SJCRH30 (cell line): ENCODE measurements at regions not wholly inside any gene's neighbourhood (a gene's known extent, or its start where the extent isn't known, plus 50 kb on each side); places are given as distances from the start of the nearest gene placed in this dataset.
"Not testable (repeated sequence)": the region's sequence is repeated elsewhere in the genome, so short reads cannot be mapped to it uniquely, and the experiment has no call there.

Source experiments
- DNase-seq, 2 experiments: peaks; one replicate each; pipeline ENCODE4 v3.0.0-alpha.2; 2015 to 2020
- H3K27ac ChIP-seq: fragments of 250-450 bp; sonication (Bioruptor Pico); 2 replicates; pipeline ENCODE4 v1.5.1; 2020; ENCODE audit warnings: mild to moderate bottlenecking, moderate library complexity
- H3K27me3 ChIP-seq: fragments of 250-450 bp; sonication (Bioruptor Pico); 2 replicates; pipeline ENCODE4 v1.5.1; 2020; ENCODE audit warnings: mild to moderate bottlenecking, moderate library complexity
- H3K36me3 ChIP-seq: fragments of 250-450 bp; sonication (Bioruptor Pico); 2 replicates; pipeline ENCODE4 v1.5.1; 2020; ENCODE audit warnings: mild to moderate bottlenecking, moderate library complexity
- H3K4me1 ChIP-seq: fragments of 250-450 bp; sonication (Bioruptor Pico); 2 replicates; pipeline ENCODE4 v1.5.1; 2020; ENCODE audit warnings: mild to moderate bottlenecking, moderate library complexity
- H3K4me3 ChIP-seq: fragments of 250-450 bp; sonication (Bioruptor Pico); 2 replicates; pipeline ENCODE4 v1.5.1; 2020; ENCODE audit warnings: mild to moderate bottlenecking, moderate library complexity
- H3K9me3 ChIP-seq: fragments of 250-450 bp; sonication (Bioruptor Pico); replicated peaks from 2 replicates; pipeline ENCODE4 v1.5.1; 2020; ENCODE audit warnings: mild to moderate bottlenecking, moderate library complexity

GRCh38 chr2:160606341-160606740 lies 112.7 kb upstream of the RBMS1 start:
- no peaks in the 10 kb centered on the region for H3K4me1 ChIP-seq
- DNase-seq: no peak
- H3K36me3 ChIP-seq: no peaks in the 10 kb centered on the region
- no peaks in the 10 kb centered on the region for H3K9me3 ChIP-seq
- H3K4me3 ChIP-seq: no peak overlapping the region
- H3K27me3 ChIP-seq: no peaks in the 10 kb centered on the region
- no peak overlapping the region for H3K27ac ChIP-seq

DNA sequence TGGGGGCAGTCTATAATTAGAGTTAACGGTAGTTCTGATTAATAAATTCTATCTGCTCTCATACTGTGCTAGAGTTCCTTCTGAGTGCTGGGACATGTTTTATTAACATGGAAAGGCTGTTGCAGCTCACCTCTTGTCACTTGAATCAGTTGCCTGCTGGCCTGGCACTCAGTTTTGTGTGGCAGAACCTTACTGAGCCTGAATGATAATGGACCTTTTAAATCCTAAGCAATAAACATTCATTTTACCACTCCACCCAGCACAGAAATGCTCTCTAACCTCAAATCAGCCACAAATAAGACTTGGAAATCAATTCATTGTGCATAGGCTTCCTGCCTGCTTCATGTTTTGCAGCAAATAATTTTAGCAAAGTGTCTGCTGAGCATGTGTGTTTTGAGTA lies 115.0 kb upstream of the RBMS1 start:
- no peak overlapping the region for H3K27ac ChIP-seq
- H3K4me3 ChIP-seq: no peak overlapping the region
- no peaks in the 10 kb centered on the region for H3K27me3 ChIP-seq
- no peaks in the 10 kb centered on the region for H3K4me1 ChIP-seq
- no peaks in the 10 kb centered on the region; the same call in 1 of the 2 replicates for H3K9me3 ChIP-seq
- no peak for DNase-seq
- no peaks in the 10 kb centered on the region for H3K36me3 ChIP-seq

DNA sequence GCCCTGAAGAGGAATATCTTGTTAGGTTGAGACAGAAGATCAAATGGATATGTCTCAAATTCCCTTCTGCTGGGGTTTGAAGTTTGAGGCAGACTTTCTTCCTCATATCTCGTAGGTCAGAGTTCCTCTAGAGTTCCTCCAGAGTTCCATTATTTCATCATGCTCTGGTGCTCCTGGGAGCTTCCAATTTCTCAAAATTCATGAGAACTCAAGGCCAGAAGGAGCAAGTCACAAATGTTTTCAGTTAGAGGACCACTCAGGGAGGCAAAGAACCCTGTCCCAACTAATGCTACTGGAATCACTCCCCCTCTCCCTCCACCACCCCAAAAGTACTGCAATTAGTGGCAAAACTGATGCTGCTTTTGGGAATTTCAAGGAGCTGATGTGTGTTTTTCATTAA lies 115.7 kb upstream of the RBMS1 start:
- H3K4me3 ChIP-seq: no peak overlapping the region
- DNase-seq: no peak
- H3K9me3 ChIP-seq: no peaks in the 10 kb centered on the region; the same call in 1 of the 2 replicates
- no peaks in the 10 kb centered on the region for H3K4me1 ChIP-seq
- H3K27ac ChIP-seq: no peak overlapping the region
- no peaks in the 10 kb centered on the region for H3K27me3 ChIP-seq
- H3K36me3 ChIP-seq: no peaks in the 10 kb centered on the region

- H3K4me3 ChIP-seq: no peak overlapping the region
- H3K4me1 ChIP-seq: no peaks in the 10 kb centered on the region
- no peak overlapping the region for H3K27ac ChIP-seq
Observed at GRCh38 chr2:160610041-160610440, 116.4 kb upstream of the RBMS1 start.

DNA sequence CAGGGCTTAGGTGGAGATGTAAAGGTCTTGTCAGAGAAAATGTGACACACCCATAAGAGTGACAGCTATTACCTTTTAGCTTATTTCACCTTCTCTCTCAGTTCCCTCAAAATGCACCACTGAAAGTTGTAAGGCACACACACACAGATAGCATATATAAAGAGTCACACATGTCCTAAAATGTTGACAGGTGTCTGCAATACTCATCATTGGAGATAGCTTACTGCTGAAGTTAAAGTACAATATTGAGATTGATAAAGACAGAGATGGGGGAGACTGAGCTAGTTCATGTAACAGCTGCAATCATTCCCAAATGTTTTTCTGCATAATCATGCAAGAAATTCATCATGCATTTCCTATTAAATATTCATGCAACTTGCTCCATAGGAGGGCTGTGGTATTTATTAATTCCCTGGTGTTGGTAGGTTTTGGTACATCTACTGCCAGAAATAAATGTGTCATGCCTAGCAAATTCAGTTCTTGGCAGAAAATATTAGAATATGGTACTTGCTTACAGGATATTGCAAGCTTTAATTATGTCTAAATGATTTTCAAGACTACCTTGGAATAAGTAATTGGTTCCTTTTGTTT lies 118.8 kb upstream of the RBMS1 start:
- Histone ChIP-seq H3K36me3 (no peaks in the 10 kb centered on the region), H3K4me3 (no peak overlapping the region), H3K27me3 (no peaks in the 10 kb centered on the region), H3K9me3 (peaks cover 3% of the 10 kb centered on the region; the same call in 1 of the 2 replicates), H3K27ac (no peak overlapping the region), H3K4me1 (no peaks in the 10 kb centered on the region)
- DNase-seq: no peak

More at GRCh38 chr2:160610041-160610440, 116.4 kb upstream of the RBMS1 start:
- no peaks in the 10 kb centered on the region for H3K27me3 ChIP-seq
- no peak for DNase-seq
- H3K9me3 ChIP-seq: no peaks in the 10 kb centered on the region; the same call in 1 of the 2 replicates
- H3K36me3 ChIP-seq: no peaks in the 10 kb centered on the region

DNA sequence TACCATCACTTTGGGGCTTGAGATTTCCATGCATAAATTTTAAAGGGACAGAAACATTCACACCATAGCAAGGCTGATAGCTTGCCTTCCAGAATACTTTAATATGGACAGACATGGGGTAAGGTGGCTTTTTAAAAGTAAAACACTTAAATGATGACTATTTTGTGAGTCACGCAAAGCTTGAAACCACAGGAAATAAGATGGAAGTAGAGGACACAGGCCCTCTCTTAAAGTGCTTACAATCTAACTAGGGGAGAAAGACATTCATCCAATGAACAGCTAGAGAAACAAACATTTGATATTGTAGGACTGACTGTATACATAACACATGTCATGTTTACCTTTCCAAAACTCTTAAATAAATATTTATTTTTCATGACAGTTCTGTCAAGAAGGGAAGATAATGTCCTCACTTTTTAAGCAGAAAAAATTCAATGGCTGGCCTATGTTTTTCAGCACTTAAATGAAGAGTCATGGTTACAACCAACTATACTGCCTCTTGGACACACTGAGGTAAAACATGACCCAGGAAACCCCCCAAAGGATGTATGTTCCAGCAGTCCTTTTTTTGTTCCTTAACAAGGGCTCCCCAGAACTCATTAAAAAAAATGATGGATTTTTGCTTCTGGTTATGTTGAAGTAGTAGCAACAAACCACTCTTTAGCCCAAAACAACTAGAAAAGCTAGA lies 120.0 kb upstream of the RBMS1 start:
- no peaks in the 10 kb centered on the region for H3K4me1 ChIP-seq
- no peak overlapping the region for H3K4me3 ChIP-seq
- no peaks in the 10 kb centered on the region for H3K36me3 ChIP-seq
- no peaks in the 10 kb centered on the region for H3K27me3 ChIP-seq
- no peak overlapping the region for H3K27ac ChIP-seq
- H3K9me3 ChIP-seq: peaks cover 3% of the 10 kb centered on the region; the same call in 1 of the 2 replicates
- DNase-seq: no peak

GRCh38 chr2:160614391-160614790 lies 120.8 kb upstream of the RBMS1 start:
- H3K27me3 ChIP-seq: no peaks in the 10 kb centered on the region
- H3K36me3 ChIP-seq: no peaks in the 10 kb centered on the region
- H3K4me1 ChIP-seq: no peaks in the 10 kb centered on the region
- H3K4me3 ChIP-seq: no peak overlapping the region
- DNase-seq: no peak
- no peak overlapping the region for H3K27ac ChIP-seq
- H3K9me3 ChIP-seq: peaks cover 3% of the 10 kb centered on the region; the same call in 1 of the 2 replicates

DNA sequence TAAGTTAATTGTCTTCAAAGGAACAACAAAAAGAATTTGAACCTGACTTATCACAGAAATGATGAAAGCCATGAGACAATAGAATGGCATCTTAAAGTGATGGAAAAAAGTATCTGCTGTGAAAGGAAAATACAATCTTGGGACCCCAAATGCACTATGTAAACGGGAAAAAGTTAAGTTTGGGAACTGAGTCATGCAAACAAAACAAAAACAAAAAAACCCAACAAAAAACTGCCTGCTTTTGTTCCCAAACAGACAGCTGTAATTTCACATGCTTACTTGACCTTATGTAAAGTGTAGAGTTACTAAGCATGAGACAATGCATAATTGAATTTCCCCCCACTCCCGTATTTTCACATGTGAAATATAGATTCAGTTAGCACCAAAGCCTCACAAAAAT lies 122.1 kb upstream of the RBMS1 start:
- Histone ChIP-seq H3K4me1 (no peaks in the 10 kb centered on the region), H3K27me3 (no peaks in the 10 kb centered on the region; the same call in 1 of the 2 replicates), H3K9me3 (peaks cover 3% of the 10 kb centered on the region; the same call in 1 of the 2 replicates), H3K27ac (no peak overlapping the region), H3K36me3 (no peaks in the 10 kb centered on the region), H3K4me3 (no peak overlapping the region)
- DNase-seq: no peak

DNA sequence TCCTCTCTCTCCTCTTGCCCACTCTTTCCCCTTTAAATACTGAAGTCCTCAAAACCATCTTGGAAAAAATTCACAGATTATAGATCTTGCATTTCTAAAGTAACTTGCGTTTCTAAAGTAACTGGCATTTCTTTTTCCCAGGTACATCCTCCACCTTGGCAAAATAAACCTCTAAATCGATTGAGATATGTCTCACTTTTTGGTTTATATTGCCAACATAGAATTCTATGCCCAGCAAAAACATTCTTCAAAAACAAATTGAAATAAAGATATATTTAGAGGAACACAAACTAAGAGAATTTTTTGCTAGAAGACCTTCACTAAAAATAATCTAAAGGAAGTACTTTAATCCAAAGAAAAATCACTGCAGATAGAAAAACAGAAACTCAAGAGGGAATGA lies 122.5 kb upstream of the RBMS1 start:
- Histone ChIP-seq H3K9me3 (peaks cover 3% of the 10 kb centered on the region; the same call in 1 of the 2 replicates), H3K4me3 (no peak overlapping the region), H3K36me3 (no peaks in the 10 kb centered on the region), H3K27ac (no peak overlapping the region), H3K4me1 (no peaks in the 10 kb centered on the region), H3K27me3 (no peaks in the 10 kb centered on the region; the same call in 1 of the 2 replicates)
- DNase-seq: no peak

- no peak for DNase-seq
- Histone ChIP-seq H3K4me1 (no peaks in the 10 kb centered on the region), H3K36me3 (no peaks in the 10 kb centered on the region), H3K9me3 (no peaks in the 10 kb centered on the region), H3K4me3 (no peak overlapping the region), H3K27me3 (no peaks in the 10 kb centered on the region; the same call in 1 of the 2 replicates), H3K27ac (no peak overlapping the region)
Observed at GRCh38 chr2:160621748-160622147, 128.1 kb upstream of the RBMS1 start.

GRCh38 chr2:160628020-160628637 lies 134.5 kb upstream of the RBMS1 start:
- H3K4me1 ChIP-seq, H3K36me3 ChIP-seq, DNase-seq: not testable (repeated sequence)

GRCh38 chr2:160628811-160629210 lies 135.2 kb upstream of the RBMS1 start:
- H3K36me3 ChIP-seq: no peaks in the 10 kb centered on the region
- H3K4me3 ChIP-seq: no peak overlapping the region
- no peak overlapping the region for H3K27ac ChIP-seq
- no peaks in the 10 kb centered on the region for H3K4me1 ChIP-seq
- no peaks in the 10 kb centered on the region for H3K27me3 ChIP-seq
- DNase-seq: no peak
- H3K9me3 ChIP-seq: no peaks in the 10 kb centered on the region; the same call in 1 of the 2 replicates

More at GRCh38 chr2:160628020-160628637, 134.5 kb upstream of the RBMS1 start:
- not testable (repeated sequence) for H3K9me3 ChIP-seq, H3K4me3 ChIP-seq, H3K27ac ChIP-seq, H3K27me3 ChIP-seq

DNA sequence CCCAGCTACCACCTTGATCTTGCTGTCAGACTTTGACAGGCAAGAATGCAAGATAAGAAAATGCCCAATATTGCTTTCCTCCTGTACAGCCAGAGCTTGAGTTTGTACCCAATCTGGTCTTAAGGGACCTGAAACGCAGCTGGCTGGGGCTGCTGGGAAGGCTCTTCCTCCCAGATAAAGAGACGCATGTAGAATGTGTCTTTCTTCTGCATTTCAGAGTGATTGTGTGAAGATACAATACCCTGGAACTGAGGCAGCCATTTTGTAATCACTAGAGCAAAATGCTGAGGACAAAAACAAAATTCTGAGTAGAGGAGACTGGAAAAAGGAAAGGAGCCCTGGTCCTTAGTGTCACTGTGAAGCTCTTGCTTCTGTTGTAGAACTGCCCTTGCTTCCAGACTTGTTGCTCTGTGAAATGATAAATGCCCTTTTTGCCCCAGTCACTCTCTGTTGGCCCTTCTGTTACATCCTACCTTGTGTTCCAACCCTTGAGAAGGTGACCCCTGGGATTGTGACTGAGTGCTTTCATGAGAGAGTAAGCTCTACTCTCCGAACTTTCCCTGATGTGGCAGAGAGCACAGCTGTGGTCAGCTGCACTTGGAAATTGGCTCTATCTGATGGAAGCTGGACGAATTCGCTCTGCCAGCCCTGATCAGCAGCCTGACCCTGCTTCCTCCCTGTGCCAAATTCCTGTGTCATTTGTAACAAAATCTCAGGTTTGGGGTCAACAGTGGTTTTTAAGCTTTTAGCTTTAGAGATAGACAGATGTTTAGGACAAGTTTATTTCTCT lies 137.4 kb upstream of the RBMS1 start:
- Histone ChIP-seq H3K9me3 (no peaks in the 10 kb centered on the region; the same call in 1 of the 2 replicates), H3K4me3 (no peak overlapping the region), H3K27ac (no peak overlapping the region), H3K36me3 (no peaks in the 10 kb centered on the region), H3K27me3 (no peaks in the 10 kb centered on the region), H3K4me1 (no peaks in the 10 kb centered on the region)
- peak; percentile 18 to 32 for DNase-seq

- Histone ChIP-seq H3K4me1 (no peaks in the 10 kb centered on the region), H3K27me3 (no peaks in the 10 kb centered on the region), H3K27ac (no peak overlapping the region), H3K36me3 (no peaks in the 10 kb centered on the region), H3K4me3 (no peak overlapping the region), H3K9me3 (no peaks in the 10 kb centered on the region; the same call in 1 of the 2 replicates)
- no peak for DNase-seq
Observed at GRCh38 chr2:160632084-160632975, 138.7 kb upstream of the RBMS1 start.
